Small intestine (tissue), 7 donors: ENCODE measurements at regions not wholly inside any gene's neighbourhood (a gene's known extent, or its start where the extent isn't known, plus 50 kb on each side); places are given as distances from the start of the nearest gene placed in this dataset.

Experiments
- DNase-seq, 2 donors: peaks; one replicate each; pipeline versions ENCODE4 v3.0.0 to v3.0.0-alpha.2; 2013
- FAIRE-seq: peaks from 2 replicates; lab custom pipeline; 2012; peaks lifted over from hg19 to GRCh38; lab: Jason Lieb, UNC
- H3K27ac ChIP-seq, 3 donors: one replicate each; pipeline ENCODE4 v1.5.1; 2013; ENCODE audit warnings: low read length in 2 of 3, mild to moderate bottlenecking in 2 of 3, control low read depth in 1 of 3, inconsistent platforms in 1 of 3, low read depth in 1 of 3, moderate library complexity in 1 of 3
- H3K27me3 ChIP-seq, 3 donors: one replicate each; pipeline ENCODE4 v1.6.1; 2013; ENCODE audit warnings: low read length in 3 of 3, inconsistent platforms in 1 of 3; ENCODE audit not compliant: control insufficient read depth in 3 of 3, insufficient read depth in 3 of 3
- H3K36me3 ChIP-seq, 3 donors: one replicate each; pipeline ENCODE4 v1.6.1; 2013; ENCODE audit warnings: low read length in 3 of 3, inconsistent platforms in 1 of 3, low read depth in 1 of 3, mild to moderate bottlenecking in 1 of 3, moderate library complexity in 1 of 3; ENCODE audit not compliant: control insufficient read depth in 3 of 3, insufficient read depth in 2 of 3
- H3K4me1 ChIP-seq, 3 donors: one replicate each; pipeline ENCODE4 v1.6.1; 2013; ENCODE audit warnings: low read length in 2 of 3, inconsistent platforms in 1 of 3, low read depth in 1 of 3, mild to moderate bottlenecking in 1 of 3, moderate library complexity in 1 of 3; ENCODE audit not compliant: control insufficient read depth in 3 of 3, insufficient read depth in 2 of 3
- H3K4me3 ChIP-seq, 3 donors: one replicate each; pipeline ENCODE4 v1.5.1; 2013; ENCODE audit warnings: low read length in 3 of 3, control low read depth in 1 of 3, inconsistent platforms in 1 of 3, low read depth in 1 of 3, mild to moderate bottlenecking in 1 of 3, moderate library complexity in 1 of 3
- H3K9me3 ChIP-seq, 2 donors: one replicate each; pipeline ENCODE4 v1.6.1; 2013; ENCODE audit warnings: low read depth in 1 of 2, low read length in 1 of 2; ENCODE audit not compliant: control insufficient read depth in 2 of 2, insufficient read depth in 1 of 2
- WGBS, 3 donors: extraction: QIAGEN DNeasy Blood & Tissue Kit; methylation state at CpG; one replicate each; pipeline ENCODE4 v1.1.7; 2013; 5-methylcytosine and 5-hydroxymethylcytosine counted together
- donor health status: healthy with polysubstance abuse.
- donor health status: control.
- donor health status: control.
- donor health status: Bipolar disorder and iron deficiency.
- donor health status: healthy.

- Histone ChIP-seq H3K27me3 (no peaks in the 10 kb centered on the region), H3K27ac (no peak overlapping the region), H3K36me3 (no peaks in the 10 kb centered on the region), H3K4me3 (no peak overlapping the region), H3K9me3 (no peaks in the 10 kb centered on the region), H3K4me1 (peaks cover 0 to 2% (median 0%) of the 10 kb centered on the region in 3 donors)
- DNase-seq: peak in 1 of 2 donors; percentile 40
- FAIRE-seq: no peak
- 14 to 56% (median 26%) methylated on average over 4 of the region's 4 CpGs for WGBS, 3 donors
These were observed 436.4 kb downstream of the ZNF521 start for GRCh38 chr18:24915547-24915946.

GRCh38 chr18:24917767-24918166 is 434.2 kb downstream of the ZNF521 start:
- H3K4me3 ChIP-seq: no peak overlapping the region
- 70 to 79% (median 70%) methylated on average over 9 of the region's 9 CpGs for WGBS, 3 donors
- H3K27me3 ChIP-seq: no peaks in the 10 kb centered on the region
- H3K27ac ChIP-seq: no peak overlapping the region
- no peaks in the 10 kb centered on the region for H3K9me3 ChIP-seq
- H3K36me3 ChIP-seq: no peaks in the 10 kb centered on the region
- FAIRE-seq (no peak), DNase-seq (no peak)
- peaks cover 0 to 2% (median 0%) of the 10 kb centered on the region in 3 donors for H3K4me1 ChIP-seq

DNA sequence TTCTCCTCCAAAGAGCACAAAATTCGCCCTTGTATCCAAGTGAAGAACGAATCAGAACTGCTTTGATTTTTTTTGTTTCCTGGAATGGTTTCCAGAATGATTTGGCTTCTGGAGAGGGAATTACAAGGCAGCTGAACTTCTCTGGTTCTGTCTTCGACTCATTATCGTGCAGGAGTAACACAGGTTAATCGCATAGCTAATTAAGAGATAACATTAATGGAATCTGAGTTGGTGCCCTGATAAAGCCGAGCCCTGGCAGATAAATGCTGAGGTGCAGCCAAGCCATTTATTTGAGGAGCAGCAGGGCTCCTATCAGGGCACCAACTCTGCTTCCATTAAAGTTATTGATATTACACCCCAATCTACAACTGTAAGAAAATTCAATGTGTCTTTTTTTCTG is 433.7 kb downstream of the ZNF521 start:
- H3K4me1 ChIP-seq: peaks cover 0 to 2% (median 0%) of the 10 kb centered on the region in 3 donors
- no peak overlapping the region for H3K4me3 ChIP-seq
- DNase-seq (peak in 1 of 2 donors; percentile 77), FAIRE-seq (no peak)
- 15 to 53% (median 30%) methylated on average over 6 of the region's 6 CpGs for WGBS, 3 donors
- H3K36me3 ChIP-seq: no peaks in the 10 kb centered on the region
- H3K27me3 ChIP-seq: no peaks in the 10 kb centered on the region
- H3K9me3 ChIP-seq: no peaks in the 10 kb centered on the region
- no peak overlapping the region for H3K27ac ChIP-seq

DNA sequence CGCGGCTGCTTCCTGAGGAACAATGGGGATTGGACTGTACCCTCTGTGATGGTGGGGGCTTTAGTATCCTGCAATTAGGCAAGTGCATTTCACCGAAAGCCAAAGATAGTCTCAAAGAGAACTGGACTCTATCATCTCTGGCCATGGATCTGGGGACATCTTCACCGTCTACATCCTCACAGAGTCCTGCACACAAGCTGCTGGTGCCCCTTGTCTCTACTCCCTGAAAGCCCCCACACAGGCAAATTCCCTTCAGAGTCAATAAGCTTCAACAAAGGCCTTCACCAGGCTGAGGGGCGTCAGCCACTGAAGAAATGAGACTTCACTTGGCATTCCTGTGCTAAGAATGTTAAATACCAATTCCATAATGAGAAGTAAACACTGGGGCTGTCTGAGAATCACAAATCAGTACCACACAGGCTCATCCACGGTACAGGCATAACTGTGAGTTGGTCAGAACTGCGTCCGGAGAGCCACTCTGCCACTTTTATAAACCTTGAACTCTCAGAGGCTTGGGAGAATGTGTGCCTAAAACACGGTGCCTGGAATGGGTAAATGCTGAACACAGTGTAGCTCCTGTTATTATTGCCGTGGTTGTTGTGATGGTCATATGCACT is 432.7 kb downstream of the ZNF521 start:
- WGBS, 3 donors: 67 to 83% (median 73%) methylated on average over 10 of the region's 10 CpGs
- Histone ChIP-seq H3K4me1 (peaks cover 0 to 2% (median 0%) of the 10 kb centered on the region in 3 donors), H3K9me3 (no peaks in the 10 kb centered on the region), H3K27me3 (no peaks in the 10 kb centered on the region), H3K4me3 (no peak overlapping the region), H3K36me3 (no peaks in the 10 kb centered on the region), H3K27ac (no peak overlapping the region)
- no peak for DNase-seq
- FAIRE-seq: no peak

DNA sequence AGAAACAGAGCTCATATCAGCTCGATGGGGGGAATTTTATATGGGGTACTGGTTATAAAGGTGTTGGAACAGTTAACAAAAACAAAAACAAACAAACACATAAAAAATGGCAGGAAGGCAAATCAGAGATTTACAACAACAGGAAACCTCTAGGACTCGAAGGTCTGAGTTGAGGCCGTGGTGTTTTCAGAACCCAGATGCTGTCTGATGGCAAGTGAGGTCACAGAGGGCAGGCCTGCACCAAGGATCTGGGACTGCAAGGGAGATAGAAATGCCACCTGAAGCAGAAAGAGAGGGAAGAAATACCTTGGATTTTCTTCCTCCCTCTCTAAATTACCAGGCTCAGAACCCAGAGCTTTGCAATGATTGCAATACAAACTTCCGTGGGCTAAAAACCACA is 429.5 kb downstream of the ZNF521 start:
- FAIRE-seq: no peak
- H3K27ac ChIP-seq: no peak overlapping the region
- no peaks in the 10 kb centered on the region for H3K36me3 ChIP-seq
- peaks cover 0 to 4% (median 0%) of the 10 kb centered on the region in 3 donors for H3K4me1 ChIP-seq
- no peaks in the 10 kb centered on the region for H3K9me3 ChIP-seq
- H3K4me3 ChIP-seq: no peak overlapping the region
- DNase-seq: no peak
- no peaks in the 10 kb centered on the region for H3K27me3 ChIP-seq
- WGBS, 3 donors: 47 to 57% (median 55%) methylated on average over 4 of the region's 4 CpGs

GRCh38 chr18:24923138-24923537 is 428.8 kb downstream of the ZNF521 start:
- H3K36me3 ChIP-seq: no peaks in the 10 kb centered on the region
- WGBS, 3 donors: 0 to 38% (median 0%) methylated on average over 1 of the region's 1 CpG
- H3K4me1 ChIP-seq: peaks cover 0 to 2% (median 0%) of the 10 kb centered on the region in 3 donors
- no peak for FAIRE-seq
- H3K9me3 ChIP-seq: no peaks in the 10 kb centered on the region
- no peak for DNase-seq
- no peak overlapping the region for H3K4me3 ChIP-seq
- H3K27ac ChIP-seq: no peak overlapping the region
- H3K27me3 ChIP-seq: no peaks in the 10 kb centered on the region

- WGBS, 3 donors: 86 to 94% (median 92%) methylated on average over 12 of the region's 12 CpGs
- FAIRE-seq (no peak), DNase-seq (no peak)
- no peak overlapping the region for H3K27ac ChIP-seq
- peaks cover 0 to 2% (median 0%) of the 10 kb centered on the region in 3 donors for H3K4me1 ChIP-seq
- no peaks in the 10 kb centered on the region for H3K9me3 ChIP-seq
- H3K36me3 ChIP-seq: no peaks in the 10 kb centered on the region
- no peak overlapping the region for H3K4me3 ChIP-seq
- H3K27me3 ChIP-seq: no peaks in the 10 kb centered on the region
These were observed 427.8 kb downstream of the ZNF521 start for GRCh38 chr18:24924066-24924716.

- FAIRE-seq: no peak
- no peaks in the 10 kb centered on the region for H3K36me3 ChIP-seq
- H3K27me3 ChIP-seq: no peaks in the 10 kb centered on the region
- 11 to 49% (median 24%) methylated on average over 1 of the region's 1 CpG for WGBS, 3 donors
- H3K9me3 ChIP-seq: no peaks in the 10 kb centered on the region
- H3K27ac ChIP-seq: no peak overlapping the region
- H3K4me1 ChIP-seq: peaks cover 0 to 2% (median 0%) of the 10 kb centered on the region in 3 donors
- DNase-seq: peak in 1 of 2 donors; percentile 49
- no peak overlapping the region for H3K4me3 ChIP-seq
These were observed 425.3 kb downstream of the ZNF521 start for GRCh38 chr18:24926649-24927048.
